Prostate gland (tissue), 2 donors: ENCODE measurements at regions not wholly inside any gene's neighbourhood (a gene's known extent, or its start where the extent isn't known, plus 50 kb on each side); places are given as distances from the start of the nearest gene placed in this dataset.

Experiments used
- DNase-seq: peaks from one replicate; pipeline ENCODE4 v3.0.0-alpha.2; 2019; ENCODE audit warnings: low spot score
- H3K27ac ChIP-seq, 2 donors: fragments of 200-600 bp; sonication (generic); 2 replicates each; pipeline ENCODE4 v1.5.1; 2017 to 2019
- H3K27me3 ChIP-seq: fragments of 200-600 bp; sonication (generic); replicated peaks from 2 replicates; pipeline ENCODE4 v1.5.1; 2019; ENCODE audit not compliant: insufficient read depth
- H3K36me3 ChIP-seq, 2 donors: fragments of 200-600 bp; sonication (generic); 1 replicate in 1 of 2; 2 replicates in 1 of 2; pipeline versions ENCODE4 v1.5.1 to v1.8.1; 2017 to 2019
- H3K4me1 ChIP-seq: fragments of 200-600 bp; sonication (generic); replicated peaks from 2 replicates; pipeline ENCODE4 v1.5.1; 2019
- H3K4me3 ChIP-seq, 2 donors: fragments of 200-600 bp; sonication (generic); 2 replicates each; pipeline ENCODE4 v1.5.1; 2017 to 2019
- H3K9me3 ChIP-seq: fragments of 200-600 bp; sonication (generic); 2 replicates; pipeline ENCODE4 v1.5.1; 2017
- POLR2A ChIP-seq: fragments of 450-650 bp; IDR thresholded peaks from one replicate; pipeline ENCODE4 v1.6.1; 2016; ENCODE audit warnings: antibody characterized with exemption, mild to moderate bottlenecking
- POLR2AphosphoS5 ChIP-seq: sonication (generic); formaldehyde crosslinking; IDR thresholded peaks from one replicate; pipeline ENCODE4 v1.6.1; 2017; ENCODE audit warnings: antibody characterized with exemption
- WGBS: methylation state at CpG from one replicate; pipeline ENCODE4 v1.1.5; 2018; 5-methylcytosine and 5-hydroxymethylcytosine counted together
- intact Hi-C: fragments of 100-400 bp; cut with DNase I; formaldehyde crosslinking; loops from one replicate; pipeline ENCODE4 v1.14.2; 2022
- TF ChIP-seq, protein P1 (sequence below), 4 experiments: fragments of 200-600 bp in 2 of 4; fragments of 450-650 bp in 2 of 4; sonication (generic) in 2 of 4; IDR thresholded peaks; 1 replicate in 3 of 4; 2 replicates in 1 of 4; pipeline ENCODE4 v1.5.1; 2016 to 2019; ENCODE audit warnings: antibody characterized with exemption in 4 of 4, mild to moderate bottlenecking in 2 of 4, moderate library complexity in 2 of 4

DNA sequence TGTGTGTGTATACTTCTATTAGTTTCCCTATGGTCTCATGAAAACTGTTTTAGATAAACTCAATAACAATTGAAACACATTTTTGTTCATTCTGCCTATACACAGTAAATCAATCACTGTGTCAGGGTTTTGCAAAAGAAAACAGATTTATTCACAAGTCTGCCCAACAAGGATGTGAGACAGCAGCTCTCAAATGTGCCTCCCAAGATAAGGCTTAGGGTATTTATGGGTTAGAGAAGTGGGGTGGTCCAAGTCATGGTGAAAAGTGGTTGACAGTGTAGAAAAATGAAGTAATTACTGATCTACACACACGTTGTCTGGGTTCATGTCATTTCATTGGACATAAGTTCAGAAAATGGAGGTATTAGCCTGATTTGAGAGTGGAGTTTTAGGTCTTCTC lies 844.6 kb downstream of the SLITRK6 start:
- no peaks in the 10 kb centered on the region for H3K9me3 ChIP-seq
- H3K4me1 ChIP-seq = no peaks in the 10 kb centered on the region
- 77% methylated on average over 1 of the region's 1 CpG for WGBS
- TF ChIP-seq POLR2A (no peak), POLR2AphosphoS5 (no peak)
- TF ChIP-seq, protein P1, sequence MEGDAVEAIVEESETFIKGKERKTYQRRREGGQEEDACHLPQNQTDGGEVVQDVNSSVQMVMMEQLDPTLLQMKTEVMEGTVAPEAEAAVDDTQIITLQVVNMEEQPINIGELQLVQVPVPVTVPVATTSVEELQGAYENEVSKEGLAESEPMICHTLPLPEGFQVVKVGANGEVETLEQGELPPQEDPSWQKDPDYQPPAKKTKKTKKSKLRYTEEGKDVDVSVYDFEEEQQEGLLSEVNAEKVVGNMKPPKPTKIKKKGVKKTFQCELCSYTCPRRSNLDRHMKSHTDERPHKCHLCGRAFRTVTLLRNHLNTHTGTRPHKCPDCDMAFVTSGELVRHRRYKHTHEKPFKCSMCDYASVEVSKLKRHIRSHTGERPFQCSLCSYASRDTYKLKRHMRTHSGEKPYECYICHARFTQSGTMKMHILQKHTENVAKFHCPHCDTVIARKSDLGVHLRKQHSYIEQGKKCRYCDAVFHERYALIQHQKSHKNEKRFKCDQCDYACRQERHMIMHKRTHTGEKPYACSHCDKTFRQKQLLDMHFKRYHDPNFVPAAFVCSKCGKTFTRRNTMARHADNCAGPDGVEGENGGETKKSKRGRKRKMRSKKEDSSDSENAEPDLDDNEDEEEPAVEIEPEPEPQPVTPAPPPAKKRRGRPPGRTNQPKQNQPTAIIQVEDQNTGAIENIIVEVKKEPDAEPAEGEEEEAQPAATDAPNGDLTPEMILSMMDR (IDR thresholded peaks at IDR 0.05) = no peak
- intact Hi-C loops = no loop called here
- H3K4me3 ChIP-seq = no peak overlapping the region
- DNase-seq = no peak
- H3K27ac ChIP-seq = no peak overlapping the region
- H3K36me3 ChIP-seq = no peaks in the 10 kb centered on the region
- no peaks in the 10 kb centered on the region for H3K27me3 ChIP-seq

DNA sequence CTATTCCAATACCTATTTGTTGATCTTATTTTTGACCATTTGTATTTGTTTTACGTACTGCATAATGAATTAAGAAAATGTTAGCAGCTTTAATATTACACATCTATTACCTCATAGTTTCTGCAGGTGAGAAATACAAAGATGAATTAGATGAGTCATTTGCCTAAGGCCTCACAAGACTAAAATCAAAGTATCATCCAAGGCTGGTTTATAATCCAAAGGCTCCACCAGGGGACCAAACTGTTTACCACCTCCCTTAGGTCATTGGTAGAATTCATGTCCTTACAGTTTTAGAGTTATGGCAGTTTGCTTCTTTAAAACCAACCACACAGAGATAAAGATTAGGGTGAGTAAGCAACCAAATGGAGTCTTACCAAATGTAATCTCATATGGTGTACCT lies 848.1 kb downstream of the SLITRK6 start:
- Histone ChIP-seq H3K4me3 (no peak overlapping the region), H3K27ac (no peak overlapping the region), H3K27me3 (no peaks in the 10 kb centered on the region), H3K4me1 (no peaks in the 10 kb centered on the region), H3K9me3 (no peaks in the 10 kb centered on the region), H3K36me3 (no peaks in the 10 kb centered on the region)
- no peak for DNase-seq
- TF ChIP-seq, protein P1 (IDR thresholded peaks at IDR 0.05) = no peak
- no peak for TF ChIP-seq POLR2AphosphoS5
- no peak for TF ChIP-seq POLR2A
- WGBS = 97% methylated on average over 1 of the region's 1 CpG
- intact Hi-C loops = no loop called here

DNA sequence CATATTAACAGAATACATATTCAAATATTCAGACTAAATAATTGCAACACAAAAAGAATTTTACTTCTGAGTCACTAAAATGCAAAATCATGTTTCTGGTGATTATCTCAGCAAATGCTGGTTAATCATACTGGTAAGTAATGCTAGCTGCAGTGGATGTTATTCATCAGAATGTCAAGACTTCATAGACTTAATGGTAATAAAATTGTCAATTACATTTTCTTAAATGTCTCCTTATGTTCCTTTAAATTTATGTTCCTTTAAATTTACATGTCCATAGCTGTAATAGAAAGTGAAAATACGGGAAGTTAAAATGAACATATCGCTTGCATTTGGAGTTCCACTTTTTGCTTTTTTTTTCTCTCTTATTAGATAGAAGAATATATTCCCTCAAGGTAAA lies 853.0 kb downstream of the SLITRK6 start:
- TF ChIP-seq, protein P1 (IDR thresholded peaks at IDR 0.05) = no peak
- TF ChIP-seq POLR2AphosphoS5 (no peak), POLR2A (no peak)
- Histone ChIP-seq H3K36me3 (no peaks in the 10 kb centered on the region), H3K4me1 (no peaks in the 10 kb centered on the region), H3K4me3 (no peak overlapping the region), H3K27ac (no peak overlapping the region), H3K9me3 (no peaks in the 10 kb centered on the region), H3K27me3 (no peaks in the 10 kb centered on the region)
- 85% methylated on average over 2 of the region's 2 CpGs for WGBS
- intact Hi-C loops = no loop called here
- DNase-seq = no peak

DNA sequence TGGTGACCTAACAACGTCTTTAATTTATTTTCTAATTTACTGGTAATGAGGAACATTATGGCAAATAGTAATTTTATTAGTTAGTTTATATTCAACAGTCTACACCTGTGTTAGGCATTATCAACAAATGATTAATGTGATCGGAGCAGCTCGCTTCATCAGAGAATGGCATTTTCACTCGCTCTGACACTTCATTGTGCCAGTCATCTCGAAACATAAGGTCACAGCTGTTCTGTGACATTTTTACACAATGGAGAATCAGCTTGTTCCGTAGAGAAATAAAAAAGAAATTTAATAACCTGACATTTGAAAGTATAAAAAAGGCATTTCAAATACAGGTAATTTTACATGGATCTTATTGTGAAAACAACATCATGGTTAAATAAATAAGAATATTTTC lies 858.4 kb downstream of the SLITRK6 start:
- Histone ChIP-seq H3K4me1 (no peaks in the 10 kb centered on the region), H3K27me3 (no peaks in the 10 kb centered on the region), H3K9me3 (no peaks in the 10 kb centered on the region), H3K4me3 (no peak overlapping the region), H3K27ac (no peak overlapping the region), H3K36me3 (no peaks in the 10 kb centered on the region)
- intact Hi-C loops = no loop called here
- WGBS = 86% methylated on average over 6 of the region's 6 CpGs
- DNase-seq = no peak
- TF ChIP-seq POLR2AphosphoS5 (no peak), POLR2A (no peak)
- TF ChIP-seq, protein P1 (IDR thresholded peaks at IDR 0.05) = no peak

DNA sequence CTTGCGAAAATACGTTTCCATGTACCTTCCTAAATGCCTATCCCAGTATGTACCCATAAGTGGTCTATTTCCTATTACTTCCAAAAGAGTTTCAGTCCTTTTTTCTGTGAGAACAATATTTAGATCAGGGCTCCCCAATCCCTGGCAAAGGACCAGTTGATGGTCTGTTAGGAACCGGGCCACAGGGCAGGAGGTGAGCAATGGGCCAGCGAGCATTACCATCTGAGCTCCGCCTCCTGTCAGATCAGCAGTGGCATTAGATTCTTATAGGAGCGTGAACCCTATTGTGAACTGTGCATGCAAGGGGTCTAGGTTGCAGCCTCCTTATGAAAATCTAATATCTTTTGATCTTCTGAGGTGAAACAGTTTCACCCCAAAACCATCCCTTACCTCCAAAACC lies 859.1 kb downstream of the SLITRK6 start:
- no peak for DNase-seq
- no peak overlapping the region for H3K27ac ChIP-seq
- 95% methylated on average over 6 of the region's 6 CpGs for WGBS
- H3K9me3 ChIP-seq = no peaks in the 10 kb centered on the region
- H3K4me1 ChIP-seq = no peaks in the 10 kb centered on the region
- no peaks in the 10 kb centered on the region for H3K36me3 ChIP-seq
- TF ChIP-seq, protein P1 (IDR thresholded peaks at IDR 0.05) = no peak
- TF ChIP-seq POLR2AphosphoS5 (no peak), POLR2A (no peak)
- H3K4me3 ChIP-seq = no peak overlapping the region
- intact Hi-C loops = no loop called here
- no peaks in the 10 kb centered on the region for H3K27me3 ChIP-seq
